ENCODE measurements at regions not wholly inside any gene's neighbourhood (a gene's known extent, or its start where the extent isn't known, plus 50 kb on each side); places are given as distances from the start of the nearest gene placed in this dataset.
"Not testable (repeated sequence)": the region's sequence is repeated elsewhere in the genome, so short reads cannot be mapped to it uniquely, and the experiment has no call there.

DNA sequence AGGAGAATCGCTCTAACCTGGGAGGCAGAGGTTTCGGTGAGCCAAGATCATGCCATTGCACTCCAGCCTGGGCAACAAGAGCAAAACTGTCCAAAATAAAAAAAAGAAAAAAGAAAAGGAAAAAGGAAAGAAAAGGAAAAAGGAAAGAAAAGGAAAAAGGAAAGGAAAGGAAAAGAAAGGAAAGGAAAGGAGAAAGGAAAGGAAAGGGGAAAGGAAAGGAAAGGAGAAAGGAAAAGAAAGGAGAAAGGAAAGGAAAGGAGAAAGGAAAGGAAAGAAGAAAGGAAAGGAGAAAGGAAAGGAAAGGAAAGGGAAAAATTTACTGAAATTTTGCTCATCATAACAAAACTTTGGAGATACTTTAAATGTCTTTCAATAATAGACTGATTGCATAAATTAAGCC, 391.3 kb upstream of the GYPC start:
- DNase-seq: no peak

DNA sequence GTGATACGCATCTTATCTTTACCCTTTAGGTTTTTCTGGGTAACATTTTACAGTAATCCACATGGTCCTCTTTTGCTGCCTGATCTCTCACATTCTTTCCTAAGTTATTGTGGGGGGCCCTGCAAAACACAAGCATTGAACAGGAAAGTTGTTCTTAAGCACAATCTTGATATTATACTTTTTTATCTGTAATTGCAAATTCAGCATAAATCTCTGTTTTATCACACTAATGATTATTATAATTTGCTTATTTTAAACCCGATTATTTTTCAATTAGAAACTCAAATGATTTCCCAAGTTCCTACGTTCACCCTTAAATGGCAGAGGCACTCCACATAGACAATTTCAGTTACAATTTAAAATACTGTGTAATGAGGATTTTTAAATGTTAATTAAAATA, 386.0 kb upstream of the GYPC start:
- no peak for DNase-seq

DNA sequence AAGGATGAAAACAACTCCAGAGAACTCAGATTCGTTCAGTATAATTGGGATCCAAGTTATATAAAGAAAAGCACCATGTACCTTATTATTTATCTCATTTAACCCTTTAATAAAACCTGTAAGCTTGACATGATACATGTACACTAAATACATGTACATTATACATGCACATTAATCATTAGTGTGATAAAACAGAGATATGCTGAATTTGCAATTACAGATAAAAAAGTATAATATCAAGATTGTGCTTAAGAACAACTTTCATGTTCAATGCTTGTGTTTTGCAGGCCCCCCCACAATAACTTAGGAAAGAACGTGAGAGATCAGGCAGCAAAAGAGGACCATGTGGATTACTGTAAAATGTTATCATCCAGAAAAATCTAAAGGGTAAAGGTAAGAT, 385.4 kb upstream of the GYPC start:
- no peak for DNase-seq

DNA sequence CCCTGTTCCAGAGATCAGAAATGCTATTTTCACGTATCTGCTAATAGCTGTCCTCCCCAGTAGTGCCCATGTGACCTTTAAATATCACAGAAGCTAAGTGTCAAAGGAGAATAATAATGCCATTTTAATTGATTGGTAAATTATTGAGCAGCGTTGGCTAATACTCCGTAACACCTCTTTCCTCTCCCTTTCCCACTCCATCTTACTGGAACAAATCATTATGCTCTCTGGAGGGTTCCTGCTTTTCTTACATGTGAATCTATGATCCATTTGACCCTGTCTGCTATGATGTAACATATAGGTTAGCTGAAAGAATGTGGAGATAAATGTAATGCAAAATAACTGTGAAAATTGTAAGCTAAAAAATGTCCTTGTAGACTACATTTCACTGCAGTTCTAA, 383.6 kb upstream of the GYPC start:
- DNase-seq: no peak

DNA sequence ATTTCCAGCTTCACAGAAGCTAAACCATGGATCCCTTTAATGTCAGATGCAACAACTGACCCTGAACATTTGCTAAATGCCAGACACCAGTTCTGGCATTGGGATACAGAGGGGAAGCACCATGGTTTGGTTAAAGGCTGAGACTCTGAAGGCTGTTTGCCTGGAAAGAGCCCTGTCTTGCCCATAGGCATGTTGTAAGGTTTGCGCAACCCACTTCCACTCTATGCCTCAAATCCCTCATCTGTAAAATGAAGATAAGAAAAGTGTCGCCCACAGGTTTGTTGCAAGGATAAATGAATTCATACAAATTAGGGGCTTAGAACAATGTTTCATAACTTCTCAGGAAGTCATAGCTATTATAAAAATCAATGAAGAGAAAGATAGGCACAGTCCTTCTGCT, 380.9 kb upstream of the GYPC start:
- DNase-seq: no peak

DNA sequence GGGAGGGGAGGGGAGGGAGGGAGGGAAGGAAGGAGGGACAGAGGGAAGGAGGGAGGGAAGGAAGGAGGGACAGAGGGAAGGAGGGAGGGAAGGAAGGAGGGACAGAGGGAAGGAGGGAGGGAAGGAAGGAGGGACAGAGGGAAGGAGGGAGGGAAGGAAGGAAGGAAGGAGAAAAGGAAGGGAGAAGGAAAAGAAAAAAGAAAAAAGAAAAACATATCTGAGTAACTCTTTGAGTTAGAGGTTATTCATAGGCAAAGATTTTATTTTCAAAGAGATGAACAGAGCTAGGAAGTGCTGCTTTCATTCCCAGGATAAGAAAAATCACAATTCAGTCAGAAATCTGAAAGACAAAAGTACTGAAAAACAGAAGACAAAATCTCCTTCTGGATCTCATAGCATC, 379.7 kb upstream of the GYPC start:
- not testable (repeated sequence) for DNase-seq

DNA sequence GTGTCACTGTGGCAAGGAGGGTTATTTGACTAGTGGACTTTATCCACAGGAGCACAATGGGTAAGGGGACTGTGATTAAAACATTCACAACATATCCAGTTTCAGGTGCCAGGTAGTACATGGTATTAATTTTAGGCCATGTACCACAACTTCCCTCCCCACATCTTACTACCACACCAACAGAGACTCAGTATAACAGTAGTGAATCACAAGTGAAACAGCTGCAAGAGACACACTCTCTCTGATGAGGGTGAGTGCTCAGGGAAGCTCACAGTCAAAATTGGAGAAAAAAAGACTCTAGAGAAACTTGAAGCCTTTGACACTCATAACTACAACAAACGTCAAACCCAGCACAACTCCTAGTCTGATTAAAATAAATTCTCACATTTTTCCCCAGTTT, 367.6 kb upstream of the GYPC start:
- DNase-seq: no peak

DNA sequence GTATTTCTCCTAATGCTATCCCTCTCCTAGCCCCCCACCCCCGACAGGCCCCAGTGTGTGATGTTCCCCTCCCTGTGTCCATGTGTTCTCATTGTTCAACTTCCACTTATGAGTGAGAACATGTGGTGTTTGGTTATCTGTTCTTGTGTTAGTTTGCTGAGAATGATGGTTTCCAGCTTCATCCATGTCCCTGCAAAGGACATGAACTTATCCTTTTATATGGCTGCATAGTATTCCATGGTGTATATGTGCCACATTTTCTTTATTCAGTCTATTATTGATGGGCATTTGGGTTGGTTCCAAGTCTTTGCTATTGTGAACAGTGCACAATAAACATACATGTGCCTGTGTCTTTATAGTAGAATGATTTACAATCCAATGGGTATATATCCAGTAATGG, 362.0 kb upstream of the GYPC start:
- DNase-seq: not testable (repeated sequence)

DNA sequence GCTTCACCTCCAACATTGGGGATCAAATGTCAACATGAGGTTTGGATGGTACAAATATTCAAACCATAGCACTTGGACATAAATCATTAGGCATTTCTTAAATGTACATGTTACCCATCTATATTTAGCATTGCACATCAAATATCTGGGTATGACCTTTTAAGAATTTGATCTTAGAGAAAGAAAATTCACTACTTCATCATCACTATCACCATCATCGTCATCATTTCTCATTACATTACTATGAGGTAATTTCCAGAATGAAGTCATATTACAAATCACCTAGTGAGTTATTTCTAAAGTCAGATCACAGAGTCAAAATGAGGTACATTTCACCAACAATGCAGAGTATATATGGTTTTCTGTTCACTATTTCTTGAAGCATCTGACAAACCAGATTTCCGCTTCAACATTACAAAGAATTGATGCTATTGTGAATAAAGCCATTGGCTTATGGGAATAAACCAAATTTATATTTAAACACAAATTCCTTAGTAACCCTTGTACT, 356.4 kb upstream of the GYPC start:
- DNase-seq: no peak

DNA sequence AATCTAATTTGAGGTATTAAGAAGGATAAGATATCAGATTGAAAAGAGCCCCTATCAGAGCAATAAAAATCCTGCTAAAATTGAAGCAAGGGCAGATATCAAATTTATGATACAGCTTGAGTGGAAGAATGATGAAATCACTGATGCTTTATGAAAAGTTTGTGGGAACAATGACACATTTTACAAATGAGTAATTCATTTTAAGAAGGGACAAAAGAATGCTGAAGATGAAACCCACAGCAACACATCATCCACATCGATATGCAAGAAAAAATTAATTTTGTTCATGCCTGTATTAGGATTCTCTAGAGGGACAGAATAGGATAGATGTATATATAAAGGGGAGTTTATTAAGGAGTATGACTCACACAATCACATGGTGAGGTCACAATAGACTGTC, 355.6 kb upstream of the GYPC start:
- no peak for DNase-seq

DNA sequence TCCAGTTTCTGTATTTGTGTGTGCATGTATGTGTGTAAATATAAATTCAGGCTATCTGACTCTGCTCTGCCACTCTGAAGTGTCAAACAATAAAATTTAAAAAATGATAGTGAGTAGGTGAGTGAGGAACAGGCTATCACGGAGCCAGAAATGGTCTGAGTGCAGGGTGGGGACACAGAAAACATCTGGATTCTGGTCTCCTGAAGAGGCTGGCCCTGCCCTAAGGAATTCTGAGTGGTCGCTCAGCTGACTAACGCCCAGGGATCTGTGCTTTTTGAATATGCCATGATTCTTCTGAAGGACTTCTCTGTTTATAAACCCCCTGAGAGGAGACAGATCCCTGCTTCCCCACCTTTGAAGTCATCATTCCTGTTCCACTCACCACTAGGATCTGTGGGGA, 353.9 kb upstream of the GYPC start:
- DNase-seq: no peak

DNA sequence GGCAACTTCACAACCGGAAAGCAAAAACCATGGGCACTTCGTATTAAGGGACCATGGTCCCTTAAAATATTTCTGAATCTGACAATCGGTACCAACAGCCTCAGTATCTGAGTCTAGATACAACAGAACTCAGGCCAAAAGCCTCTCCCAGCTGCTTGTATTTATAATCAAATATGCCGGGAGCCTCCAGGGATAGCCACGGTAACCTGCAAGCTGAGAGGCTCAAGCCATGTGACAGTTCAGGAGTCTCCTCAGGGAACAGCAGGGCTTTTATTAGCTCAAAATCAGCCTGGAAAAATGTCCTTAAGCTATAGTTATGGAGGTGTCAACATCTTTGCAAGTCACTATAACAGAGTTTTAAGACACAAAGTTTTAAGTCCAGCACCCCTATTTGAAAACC, 352.8 kb upstream of the GYPC start:
- no peak for DNase-seq

DNA sequence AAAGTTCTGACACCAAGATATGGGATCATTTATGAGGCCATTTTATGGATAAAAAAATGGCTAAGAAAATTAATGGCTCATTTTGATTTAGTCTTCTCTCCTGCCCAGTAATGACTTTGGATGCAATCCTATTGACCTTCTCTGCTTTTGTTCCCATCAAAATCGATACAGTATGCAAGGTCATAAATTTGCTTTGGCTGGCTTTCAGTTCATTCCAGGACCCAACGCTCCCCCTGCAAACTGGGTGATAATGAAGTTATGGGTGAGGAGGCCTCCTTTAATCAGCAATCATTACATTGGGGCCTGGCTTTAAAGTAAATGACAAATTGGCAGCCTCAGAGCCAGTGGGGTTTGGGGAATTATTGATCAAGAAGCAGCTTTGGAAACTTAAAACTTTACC, 351.8 kb upstream of the GYPC start:
- no peak for DNase-seq

DNA sequence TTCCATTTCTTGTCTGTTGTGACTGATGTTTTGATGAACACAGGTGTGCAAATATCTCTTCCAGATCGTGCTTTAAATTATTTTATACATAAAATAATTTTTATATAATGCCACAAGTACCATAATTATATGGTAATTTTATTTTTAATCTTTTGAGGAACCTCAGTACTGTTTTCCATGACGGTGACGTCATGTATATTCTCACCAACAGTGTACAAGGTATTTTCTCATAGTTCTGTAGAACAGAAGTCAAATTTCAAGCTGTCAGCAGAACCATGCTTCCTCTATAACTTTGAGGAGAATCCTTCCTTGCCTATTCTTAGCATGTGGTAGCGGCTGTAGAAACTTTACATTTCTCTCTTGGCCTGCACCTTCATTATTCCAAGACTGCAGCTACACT, 349.4 kb upstream of the GYPC start:
- no peak for DNase-seq

DNA sequence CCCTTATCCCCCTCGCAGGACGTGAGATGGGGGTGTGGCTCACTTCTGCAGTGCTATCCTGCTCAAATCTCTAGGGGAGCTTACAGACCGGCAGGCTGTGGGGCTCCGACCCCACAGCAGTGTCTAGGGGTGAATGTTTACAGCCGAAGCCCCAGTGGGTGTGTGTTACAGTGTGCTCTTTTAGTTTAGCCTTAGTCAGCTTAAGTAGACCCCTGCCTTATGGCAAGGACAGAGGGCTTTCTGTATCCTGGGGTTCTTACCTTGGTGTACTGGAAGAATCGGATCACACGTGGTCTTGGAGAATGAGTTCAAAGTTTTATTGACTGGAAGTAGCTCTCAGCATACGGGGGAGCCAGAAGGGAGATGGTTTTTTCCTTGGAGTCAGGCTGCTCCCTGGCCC, 348.2 kb upstream of the GYPC start:
- no peak for DNase-seq

DNA sequence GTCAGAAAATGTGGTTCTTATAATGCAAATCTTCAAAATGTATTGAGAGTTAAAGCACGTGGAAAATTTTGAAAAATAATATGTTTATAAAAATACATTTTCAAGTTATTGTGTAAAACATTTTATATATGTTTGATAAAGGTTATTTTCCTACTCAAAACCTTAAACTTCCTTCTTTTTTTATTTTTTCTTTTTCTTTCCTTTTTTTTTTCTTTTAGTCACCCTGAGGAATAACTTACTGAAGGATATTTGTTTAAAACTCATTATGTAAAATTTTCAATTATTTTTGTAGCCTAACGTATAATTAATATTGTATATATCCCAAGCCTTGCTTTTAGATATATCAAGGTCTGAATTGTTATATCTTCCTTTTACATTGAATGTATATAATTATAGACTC, 346.8 kb upstream of the GYPC start:
- DNase-seq: no peak

DNA sequence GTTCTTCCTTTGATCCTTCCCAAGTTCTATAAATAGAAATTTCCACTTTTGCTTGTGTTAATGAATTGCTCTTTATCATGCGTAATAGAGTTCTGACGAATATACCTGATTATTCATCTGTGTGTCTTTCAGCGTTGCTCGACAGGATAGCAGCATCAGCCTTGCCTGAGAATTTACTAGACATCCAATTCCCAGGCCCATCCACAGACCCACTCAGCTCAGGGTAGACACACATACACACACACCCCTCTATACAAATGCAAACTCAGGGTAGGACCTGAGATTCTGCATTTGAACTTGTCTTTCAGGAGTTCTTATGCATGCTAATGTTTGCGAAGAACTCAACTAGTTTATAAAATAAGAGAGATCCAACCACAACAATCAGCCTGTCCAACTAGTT, 343.4 kb upstream of the GYPC start:
- no peak for DNase-seq

DNA sequence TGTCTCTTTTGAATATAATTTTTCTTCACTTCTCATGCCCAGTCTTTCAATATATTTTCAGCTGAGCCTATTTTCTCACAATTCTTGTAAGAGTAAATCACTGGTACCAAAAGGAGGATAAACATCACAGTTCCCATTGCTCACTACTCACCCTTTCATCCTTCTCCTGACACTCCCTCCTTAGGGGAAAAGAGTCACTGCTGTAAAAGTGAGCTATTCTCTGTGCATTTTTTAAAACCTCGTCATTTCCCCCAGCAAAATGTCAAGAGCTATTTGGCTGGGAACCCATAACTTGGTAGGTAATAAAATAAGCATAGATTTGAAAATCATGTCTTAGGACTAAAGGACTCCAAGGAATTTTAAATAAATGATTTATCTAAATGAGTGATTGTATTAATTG, 340.1 kb upstream of the GYPC start:
- no peak for DNase-seq

DNA sequence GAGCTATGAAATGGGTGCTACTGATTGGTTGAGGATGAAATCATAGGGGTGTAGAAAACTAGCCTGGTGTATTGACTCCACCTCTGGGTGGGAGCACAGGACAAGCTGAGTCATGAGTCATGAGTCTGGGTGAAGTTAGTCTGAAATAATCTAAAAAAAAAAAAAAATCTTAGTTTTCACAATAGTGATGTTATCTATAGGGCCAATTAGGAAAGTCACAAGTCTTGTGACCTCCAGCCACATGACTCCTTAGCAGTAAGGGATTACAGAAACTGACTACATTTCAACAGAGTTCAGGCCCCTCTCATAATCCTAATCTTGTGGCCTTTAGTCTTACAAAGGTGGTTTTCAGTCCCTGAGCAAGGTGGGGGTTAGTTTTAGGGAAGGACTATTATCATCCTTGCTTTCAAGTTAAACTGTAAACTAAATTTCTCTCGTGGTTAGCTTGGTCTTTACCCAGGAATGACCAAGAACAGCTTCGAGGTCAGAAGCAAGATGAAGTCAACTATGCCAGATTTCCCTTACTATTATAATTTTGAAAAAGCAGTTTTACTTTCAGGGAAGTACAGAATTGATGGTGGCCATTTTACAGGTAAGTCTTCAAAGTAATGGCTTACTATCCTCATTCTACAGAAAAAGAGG, 338.0 kb upstream of the GYPC start:
- DNase-seq: no peak

DNA sequence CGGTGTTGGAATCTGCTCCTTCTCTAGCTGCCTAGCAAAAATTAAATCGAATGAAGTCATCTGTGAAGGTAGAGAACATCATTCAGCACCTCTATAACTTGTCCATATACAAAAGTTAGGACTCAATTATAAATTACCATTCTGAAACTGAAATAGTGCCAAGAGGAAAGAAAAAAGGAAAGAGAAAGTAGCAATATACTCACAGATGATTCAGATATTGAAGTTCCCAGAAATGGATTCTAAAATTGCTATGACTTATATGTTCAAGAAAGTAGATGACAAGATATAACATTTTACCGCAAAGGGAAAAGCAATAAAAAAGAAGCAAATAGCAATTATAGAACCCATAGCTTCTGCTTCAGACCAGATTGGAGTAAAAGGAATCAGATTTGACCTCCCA, 333.6 kb upstream of the GYPC start:
- no peak for DNase-seq

DNA sequence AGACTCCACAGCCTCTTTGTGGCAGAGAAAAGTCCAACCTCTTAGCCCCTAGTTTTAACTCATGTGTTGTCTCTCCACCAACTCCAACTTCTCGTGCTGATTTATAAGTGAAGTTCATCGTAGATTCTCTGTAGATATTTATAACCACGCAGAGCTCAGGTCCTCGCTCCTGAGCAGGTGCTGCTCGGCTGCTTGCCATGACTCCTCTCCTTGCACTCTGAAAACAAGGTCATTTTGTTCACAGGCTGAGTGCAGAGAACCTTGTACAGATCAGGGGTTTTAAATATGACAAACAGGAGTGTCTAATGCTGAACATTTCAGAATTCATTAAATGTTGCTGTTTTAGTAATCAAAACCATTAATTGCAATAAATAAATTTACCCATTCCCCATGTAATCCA, 330.8 kb upstream of the GYPC start:
- DNase-seq: no peak

DNA sequence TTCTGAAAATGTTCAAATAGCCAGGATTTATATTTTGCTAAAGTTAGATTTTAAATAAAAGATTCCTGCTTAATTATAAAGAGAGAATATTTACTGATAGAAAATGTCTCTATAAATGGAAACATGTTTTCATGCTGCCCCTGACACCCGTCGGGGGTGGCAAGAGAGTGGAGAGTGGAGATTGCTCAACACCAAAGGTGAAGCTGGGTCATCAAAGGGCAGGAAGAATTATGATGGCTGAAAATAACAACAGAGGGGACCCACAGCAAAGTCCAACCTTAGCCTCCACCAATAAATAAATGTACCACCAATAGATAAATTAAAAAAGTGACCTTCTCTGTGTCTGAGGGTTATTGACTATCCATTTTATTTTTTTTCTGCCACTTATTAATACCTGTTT, 326.8 kb upstream of the GYPC start:
- DNase-seq: no peak

DNA sequence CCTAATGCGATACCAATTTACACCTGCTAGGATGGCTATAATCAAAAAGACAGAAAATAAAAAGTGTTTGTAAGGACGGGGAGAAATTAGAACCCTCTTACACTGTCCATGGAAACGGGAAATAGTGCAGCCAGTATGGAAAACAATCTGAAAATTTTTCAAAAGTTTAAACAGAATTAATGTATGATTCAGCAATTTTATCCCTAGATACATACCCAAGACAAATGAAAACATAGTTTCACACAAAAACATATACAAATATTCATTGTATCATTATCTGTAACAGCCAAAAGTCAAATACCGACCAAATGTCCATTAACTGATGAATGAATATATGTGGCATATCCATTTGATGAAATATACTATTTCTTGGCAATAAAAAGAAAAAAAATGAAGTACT, 313.5 kb upstream of the GYPC start:
- DNase-seq: no peak

DNA sequence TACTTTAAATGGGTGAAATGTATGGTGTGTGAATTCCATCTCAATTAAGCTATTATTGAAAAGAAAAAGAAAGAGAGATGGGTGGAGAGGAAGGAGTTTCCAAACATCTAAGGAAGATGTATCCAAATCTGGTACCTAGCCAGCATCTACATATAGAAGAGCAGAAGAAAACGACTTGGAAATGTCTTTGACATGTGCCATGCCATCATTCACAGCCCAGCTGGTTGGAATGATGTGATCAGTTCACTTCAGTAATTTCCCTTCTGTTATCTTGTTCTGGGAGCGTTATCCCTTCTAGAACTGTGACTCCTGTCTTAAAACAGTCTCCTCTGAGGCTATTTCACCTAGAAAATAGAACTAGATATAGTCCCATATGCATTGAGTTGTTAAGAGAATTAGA, 312.8 kb upstream of the GYPC start:
- DNase-seq: no peak

DNA sequence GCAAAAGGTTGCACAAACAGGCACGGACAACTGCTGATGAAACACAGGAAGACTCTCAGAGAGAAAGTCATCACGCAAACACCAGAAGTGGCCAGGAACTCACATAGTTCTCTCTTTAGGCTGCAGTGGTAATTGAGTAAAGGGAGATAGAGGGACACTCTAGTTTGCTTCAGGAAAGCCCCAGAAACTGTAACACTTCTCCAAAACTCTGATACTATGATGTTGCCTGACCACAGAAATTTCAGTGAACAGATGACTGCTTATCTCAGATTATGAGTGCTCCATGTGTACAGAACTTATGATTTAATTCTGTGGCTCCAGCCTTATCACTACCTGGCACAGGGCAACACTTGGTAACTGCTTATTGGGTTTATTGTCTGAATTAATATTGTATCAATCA, 311.5 kb upstream of the GYPC start:
- no peak for DNase-seq

DNA sequence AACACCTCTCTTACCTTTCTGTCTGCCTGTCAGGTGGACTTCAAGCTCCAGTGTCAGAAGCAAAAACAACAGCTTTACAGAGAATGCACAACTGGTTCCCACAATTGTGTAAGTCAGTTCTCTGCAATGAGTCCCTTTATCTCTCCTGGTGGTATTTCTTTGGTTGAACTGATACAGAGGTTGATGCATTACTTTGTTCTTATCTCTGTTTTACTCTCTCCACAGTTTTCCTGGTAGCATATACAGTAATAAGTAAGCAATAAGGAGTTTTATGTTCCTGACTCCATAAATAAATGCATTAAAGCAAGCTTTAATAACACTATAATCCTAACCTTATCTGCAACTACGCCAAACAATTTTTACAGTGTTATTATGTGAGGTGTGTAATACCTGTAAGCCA, 310.3 kb upstream of the GYPC start:
- no peak for DNase-seq

Data from stimulated activated CD4-positive, alpha-beta T cell treated with anti-CD3 and anti-CD28 coated beads, Interleukin-4, amount 100 ng/mL, for 1 hour (primary cell).